ENCODE measurements at regions not wholly inside any gene's neighbourhood (a gene's known extent, or its start where the extent isn't known, plus 50 kb on each side); places are given as distances from the start of the nearest gene placed in this dataset.

GRCh38 chr10:113389969-113390368 is 162.9 kb upstream of the HABP2 start:
- TF ChIP-seq, protein P1, sequence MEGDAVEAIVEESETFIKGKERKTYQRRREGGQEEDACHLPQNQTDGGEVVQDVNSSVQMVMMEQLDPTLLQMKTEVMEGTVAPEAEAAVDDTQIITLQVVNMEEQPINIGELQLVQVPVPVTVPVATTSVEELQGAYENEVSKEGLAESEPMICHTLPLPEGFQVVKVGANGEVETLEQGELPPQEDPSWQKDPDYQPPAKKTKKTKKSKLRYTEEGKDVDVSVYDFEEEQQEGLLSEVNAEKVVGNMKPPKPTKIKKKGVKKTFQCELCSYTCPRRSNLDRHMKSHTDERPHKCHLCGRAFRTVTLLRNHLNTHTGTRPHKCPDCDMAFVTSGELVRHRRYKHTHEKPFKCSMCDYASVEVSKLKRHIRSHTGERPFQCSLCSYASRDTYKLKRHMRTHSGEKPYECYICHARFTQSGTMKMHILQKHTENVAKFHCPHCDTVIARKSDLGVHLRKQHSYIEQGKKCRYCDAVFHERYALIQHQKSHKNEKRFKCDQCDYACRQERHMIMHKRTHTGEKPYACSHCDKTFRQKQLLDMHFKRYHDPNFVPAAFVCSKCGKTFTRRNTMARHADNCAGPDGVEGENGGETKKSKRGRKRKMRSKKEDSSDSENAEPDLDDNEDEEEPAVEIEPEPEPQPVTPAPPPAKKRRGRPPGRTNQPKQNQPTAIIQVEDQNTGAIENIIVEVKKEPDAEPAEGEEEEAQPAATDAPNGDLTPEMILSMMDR (conservative IDR thresholded peaks at IDR 0.05; ENCODE audit: low read length) = no peak
- TF ChIP-seq EZH2phosphoT487 (IDR thresholded peaks at IDR 0.05; ENCODE audit: borderline replicate concordance, low read depth, low read length) = no peak
